ENCODE measurements at regions not wholly inside any gene's neighbourhood (a gene's known extent, or its start where the extent isn't known, plus 50 kb on each side); places are given as distances from the start of the nearest gene placed in this dataset.
A peak's percentile ranks its signal among the peaks of the same experiment; 100 is the strongest.

DNA sequence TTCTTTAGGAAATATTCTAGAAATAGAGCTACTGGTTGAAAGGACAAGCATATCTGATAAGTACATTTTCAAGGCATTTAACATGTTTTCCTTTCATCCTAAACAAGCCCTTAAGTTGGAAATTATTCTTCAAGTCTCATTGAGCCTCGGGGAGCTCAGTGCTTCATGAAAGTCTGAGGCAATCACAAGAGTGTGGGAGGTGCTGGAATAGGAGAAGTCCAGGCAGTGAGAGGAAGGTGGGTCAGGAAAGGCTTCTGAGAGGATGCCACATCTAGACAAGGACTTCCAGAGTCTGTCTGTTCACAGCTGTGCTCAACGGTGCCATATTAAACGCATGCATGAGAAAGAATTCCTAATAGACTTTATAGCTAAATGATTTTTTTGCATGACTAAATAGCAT is 69.8 kb downstream of the CD83 start:
- DNase-seq (ENCODE audit: low read depth in 2 of 2, low spot score in 1 of 2), result no peak

DNA sequence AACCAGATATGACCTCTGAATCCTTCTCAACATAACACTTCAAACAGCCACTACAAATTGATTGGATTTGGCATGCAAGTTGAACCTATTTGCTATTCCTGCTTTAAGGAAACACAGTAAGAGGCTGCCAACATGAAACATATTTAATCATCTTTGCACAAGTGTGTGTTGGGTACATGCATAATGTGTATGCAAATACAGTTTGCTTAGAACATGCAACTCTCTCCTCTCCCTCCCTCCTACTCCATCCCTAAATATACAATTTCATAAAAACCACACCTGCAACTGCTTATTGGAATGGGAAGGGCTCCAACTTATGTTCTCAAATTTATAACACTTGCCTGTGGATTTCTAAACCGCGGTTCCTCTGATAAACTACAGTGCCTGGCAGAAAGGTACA is 71.5 kb downstream of the CD83 start:
- DNase-seq (ENCODE audit: low read depth in 2 of 2, low spot score in 1 of 2), result no peak

DNA sequence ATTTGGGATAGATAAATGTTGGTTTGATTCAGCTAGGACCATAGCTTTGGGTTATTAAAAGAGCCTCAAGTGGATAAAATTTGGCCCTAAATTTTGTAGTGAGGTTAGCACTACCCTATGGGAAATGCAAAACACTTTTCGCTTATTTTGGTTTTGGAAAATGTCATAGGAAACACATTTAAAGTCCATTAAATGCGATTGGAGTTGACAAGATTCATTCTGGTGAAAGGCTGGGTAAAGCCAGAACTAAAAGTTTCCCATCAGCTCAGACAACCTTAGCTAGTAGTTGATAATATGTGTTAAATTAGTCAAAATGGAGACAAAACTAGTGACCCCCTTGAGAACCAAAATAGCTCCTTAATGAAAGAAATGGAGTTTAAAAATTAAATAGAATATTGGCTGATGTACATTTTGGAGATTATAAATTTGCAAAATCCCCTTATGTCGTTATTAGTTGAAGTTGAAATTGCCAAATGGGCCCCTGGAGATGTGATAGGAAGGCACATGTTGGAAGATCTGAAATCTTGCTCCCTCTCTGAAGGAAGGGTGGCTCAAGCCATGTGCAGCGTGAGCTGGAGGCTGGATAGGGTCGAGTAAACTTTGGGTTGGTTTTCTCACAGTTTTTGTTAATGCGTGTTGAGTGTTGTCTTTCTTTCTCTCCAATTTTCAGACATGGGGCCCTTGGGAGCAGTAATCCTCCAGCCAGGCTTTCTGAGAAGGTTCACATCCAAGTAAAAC is 72.8 kb downstream of the CD83 start:
- no peak for DNase-seq (ENCODE audit: low read depth in 2 of 2, low spot score in 1 of 2)

DNA sequence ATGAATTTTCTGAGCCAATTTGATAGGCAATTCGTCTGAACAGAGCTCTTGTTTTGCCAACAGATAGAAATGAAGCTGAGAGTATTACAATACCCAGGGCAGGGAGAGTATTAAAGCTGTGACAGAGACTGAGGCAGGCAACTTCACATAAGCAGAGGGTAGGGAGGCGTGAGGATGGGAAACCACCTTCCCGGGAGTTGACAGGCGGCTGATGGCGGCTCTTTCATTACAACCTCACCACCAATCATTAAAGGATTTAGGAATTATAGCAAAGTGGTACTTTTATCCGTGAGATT is 73.3 kb downstream of the CD83 start:
- DNase-seq (ENCODE audit: low read depth in 2 of 2, low spot score in 1 of 2), result no peak

DNA sequence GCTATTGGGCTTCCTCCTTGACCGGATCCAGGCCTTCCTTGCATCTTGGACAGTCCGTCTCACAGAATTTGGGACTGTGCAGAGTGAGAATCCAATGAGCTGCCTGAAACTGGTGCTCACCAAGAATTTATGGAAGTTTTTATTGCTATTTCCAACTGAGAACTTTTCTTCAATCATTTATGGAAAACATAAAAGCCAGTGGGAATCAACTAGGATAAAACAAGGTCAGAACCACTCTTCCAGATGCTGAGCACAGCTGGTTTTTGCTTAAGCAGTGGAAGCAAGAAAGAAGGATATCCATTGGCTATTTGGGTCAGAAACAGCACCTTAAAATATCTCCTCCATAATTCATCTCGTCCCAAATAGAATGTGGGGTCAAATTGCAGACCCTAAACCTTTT is 74.2 kb downstream of the CD83 start:
- DNase-seq (ENCODE audit: low read depth in 2 of 2, low spot score in 1 of 2), result no peak

DNA sequence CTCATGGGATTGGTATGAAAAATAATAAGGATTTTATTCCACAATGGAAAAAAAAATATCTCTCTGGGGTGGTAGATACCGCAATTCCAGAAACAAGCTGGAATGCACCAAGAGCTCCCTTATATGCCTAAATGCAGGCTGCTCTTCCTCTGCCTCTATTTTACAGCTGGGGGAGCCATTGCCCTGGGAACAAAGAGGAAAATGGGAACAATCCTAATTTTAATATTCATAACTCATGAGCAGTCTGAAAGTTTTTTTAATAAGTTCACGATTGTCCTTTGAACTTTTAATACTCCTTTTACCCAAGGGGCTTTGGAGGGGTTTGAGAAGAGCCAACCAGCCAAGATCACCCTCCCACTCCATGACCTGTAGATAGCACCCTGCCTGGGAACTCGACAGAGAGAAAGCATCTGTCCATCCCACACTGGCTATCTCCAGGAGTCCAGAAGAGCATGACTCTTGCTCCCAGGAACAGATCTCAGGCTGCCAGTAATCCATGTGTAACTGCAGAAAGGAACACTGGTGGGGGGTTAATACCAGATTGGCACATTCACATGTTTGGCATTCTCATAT is 74.7 kb downstream of the CD83 start:
- no peak for DNase-seq (ENCODE audit: low read depth in 2 of 2, low spot score in 1 of 2)

DNA sequence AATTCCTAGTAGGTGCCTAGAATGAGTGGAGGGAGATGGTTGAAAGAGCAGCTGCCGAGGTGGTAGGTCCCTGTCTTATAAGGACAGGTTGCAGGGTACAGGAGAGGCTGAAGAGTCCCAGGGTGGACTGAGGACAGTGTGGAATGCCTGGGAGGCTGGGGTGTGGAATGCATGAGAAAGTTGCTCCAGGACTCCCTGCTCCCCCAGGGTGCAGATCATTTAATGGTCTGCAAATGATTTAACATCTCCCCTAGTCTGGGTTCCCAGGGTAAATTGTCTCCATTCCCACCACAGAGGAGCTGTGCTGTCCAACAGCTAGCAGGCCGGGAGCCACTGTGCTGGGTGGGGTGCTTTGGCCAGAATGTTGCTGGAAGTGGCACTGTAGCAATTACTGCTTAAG is 76.0 kb downstream of the CD83 start:
- no peak for DNase-seq (ENCODE audit: low read depth in 2 of 2, low spot score in 1 of 2)

DNA sequence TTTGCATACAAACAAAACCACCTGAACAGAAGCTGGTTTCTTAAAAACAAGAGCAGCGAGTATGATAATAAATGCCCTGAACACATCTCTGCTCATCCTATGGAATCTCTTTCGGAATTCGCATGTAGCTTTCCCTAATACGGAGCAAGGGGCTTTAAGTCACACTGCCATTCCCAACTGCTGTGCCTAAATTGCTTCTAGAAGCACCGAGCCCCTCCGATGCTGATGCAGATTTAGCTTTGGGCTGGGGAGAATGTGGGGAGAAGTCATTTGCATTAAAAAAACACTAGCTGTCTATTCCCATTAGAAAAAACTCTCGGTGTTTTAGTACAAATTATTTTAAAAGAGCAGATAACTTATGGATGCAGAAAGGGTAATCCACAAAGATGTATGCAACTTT is 76.9 kb downstream of the CD83 start:
- DNase-seq (ENCODE audit: low read depth in 2 of 2, low spot score in 1 of 2), result no peak

DNA sequence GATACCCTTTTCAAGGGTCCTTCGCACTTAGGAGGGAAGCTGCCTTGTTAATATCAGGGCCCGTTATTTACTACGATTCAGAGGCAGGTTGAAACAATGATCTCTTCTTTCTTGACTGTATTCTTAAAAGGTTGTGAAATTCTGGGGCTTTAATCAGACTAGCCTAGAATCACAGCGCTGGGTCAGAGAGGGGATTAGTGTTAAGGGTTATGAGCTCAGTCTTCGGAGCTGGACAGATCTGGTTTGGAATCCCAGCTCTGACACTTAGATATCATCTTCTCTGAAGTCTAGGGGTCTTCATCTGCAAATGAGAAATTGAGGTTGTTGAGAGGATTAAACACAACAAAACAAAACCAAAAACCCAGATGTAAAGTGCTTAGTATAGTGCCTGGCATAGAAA is 77.4 kb downstream of the CD83 start:
- DNase-seq (ENCODE audit: low read depth in 2 of 2, low spot score in 1 of 2), result no peak

DNA sequence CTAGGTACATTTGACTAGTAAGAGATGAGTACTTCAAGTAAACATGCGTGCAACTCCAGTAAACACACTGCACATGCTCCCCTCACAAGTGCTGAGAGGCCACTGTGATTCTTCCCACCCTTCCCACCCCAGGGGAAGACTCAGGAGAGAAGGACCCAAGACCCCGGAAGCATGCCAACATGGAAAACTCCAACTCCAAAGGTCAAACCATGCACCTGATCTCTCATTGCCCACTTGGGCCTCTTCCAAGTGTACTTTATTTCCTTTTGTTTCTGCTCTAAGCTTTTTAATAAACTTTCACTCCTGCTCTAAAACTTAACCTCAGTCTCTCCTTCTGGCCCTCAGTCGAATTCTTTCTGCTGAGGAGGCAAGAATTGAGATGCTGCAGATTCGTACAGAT is 78.5 kb downstream of the CD83 start:
- DNase-seq (ENCODE audit: low read depth in 2 of 2, low spot score in 1 of 2), result no peak

DNA sequence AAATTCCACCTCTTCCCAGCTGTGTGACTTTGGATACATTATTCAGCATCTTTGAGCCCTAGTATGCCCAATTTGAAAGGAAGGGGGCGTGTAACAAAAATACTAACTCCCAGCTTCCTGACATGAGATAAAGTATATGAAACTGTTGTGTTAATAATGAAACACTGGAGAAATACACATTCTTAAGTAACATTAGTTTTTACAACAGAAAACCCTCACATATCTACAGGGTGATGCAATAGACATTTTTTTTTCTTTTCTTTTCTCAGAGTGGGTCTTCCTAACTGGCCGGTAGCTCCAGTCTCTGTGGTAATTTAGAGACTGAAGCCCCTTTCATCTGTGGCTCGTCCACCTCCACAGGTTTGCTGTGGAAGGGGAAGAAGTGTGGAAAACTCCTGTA is 79.5 kb downstream of the CD83 start:
- no peak for DNase-seq (ENCODE audit: low read depth in 2 of 2, low spot score in 1 of 2)

DNA sequence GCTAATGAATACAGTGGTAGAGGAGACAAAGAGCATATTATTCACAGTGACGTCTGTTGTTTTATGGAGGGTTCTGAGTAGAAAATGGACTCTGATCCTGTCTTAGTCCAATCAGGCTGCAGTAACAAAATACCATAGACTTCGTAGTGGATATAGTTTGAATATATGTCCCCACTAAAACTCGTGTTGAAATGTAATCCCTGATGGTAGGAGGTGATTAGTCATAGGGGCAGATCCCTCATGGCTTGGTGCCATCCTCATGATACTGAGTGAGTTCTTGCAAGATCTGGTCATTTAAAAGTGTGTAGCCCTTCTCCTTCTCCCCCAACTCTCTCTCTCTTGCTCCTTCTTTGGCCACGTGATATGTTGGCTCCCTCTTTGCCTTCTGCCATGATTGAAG is 82.5 kb downstream of the CD83 start:
- no peak for DNase-seq (ENCODE audit: low read depth in 2 of 2, low spot score in 1 of 2)

DNA sequence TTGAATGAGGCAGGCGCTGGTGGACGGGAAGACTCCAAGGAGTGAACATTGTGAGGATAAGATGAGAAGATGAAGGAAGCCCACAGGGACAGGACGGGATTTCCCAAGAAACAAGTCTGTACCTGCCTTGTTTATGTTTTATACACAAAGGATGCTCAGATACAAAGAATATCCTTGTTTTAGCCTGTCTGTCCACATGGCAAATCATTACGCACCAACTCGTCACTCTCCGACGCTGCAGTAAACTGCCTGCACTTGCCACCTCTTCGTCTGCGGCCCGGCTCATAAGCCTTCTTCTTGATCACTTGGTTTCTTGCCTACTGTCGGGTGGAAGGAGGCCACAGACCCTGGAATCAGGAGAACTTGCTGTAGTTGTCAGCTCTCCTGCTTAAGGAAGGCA is 85.4 kb downstream of the CD83 start:
- DNase-seq (ENCODE audit: low read depth in 2 of 2, low spot score in 1 of 2), result no peak

DNA sequence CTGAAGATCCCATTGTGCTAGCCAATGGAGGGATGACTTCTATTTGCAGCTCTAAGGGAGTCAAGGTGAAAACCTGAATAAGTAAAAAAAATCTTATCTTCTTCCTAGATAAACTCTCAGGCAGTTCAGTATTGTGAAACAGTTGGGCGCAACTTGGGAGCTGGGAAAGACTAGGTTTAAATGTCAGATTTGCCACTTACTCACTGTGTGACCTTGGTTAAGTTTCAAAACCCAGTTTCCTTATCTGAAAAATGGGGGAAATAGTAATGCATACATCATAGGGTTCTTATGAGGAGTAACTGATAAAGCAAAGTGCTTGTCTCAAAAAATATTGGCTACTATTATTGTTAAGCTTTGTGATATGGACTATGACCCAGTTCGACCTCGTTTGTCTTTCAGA is 88.8 kb downstream of the CD83 start:
- no peak for DNase-seq (ENCODE audit: low read depth in 2 of 2, low spot score in 1 of 2)

DNA sequence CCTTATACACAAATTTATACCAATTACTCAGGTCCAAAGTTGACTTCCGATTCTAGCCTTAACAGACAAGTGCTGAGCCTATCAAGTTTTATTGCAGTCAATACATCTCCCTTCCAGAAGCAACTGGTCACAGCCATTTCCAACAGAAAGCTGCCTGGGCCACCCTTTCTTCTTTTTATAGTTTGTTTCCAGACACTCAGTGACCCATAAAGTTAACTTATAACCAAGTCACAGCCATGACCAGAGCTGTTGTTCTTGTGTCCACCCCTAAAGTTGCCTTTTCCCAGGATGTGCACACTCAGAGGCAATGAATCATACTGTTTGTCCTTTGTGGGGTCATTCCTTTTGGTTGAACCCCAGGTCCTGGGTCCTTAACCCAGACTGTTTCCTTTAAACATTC is 89.9 kb downstream of the CD83 start:
- DNase-seq (ENCODE audit: low read depth in 2 of 2, low spot score in 1 of 2), result no peak

DNA sequence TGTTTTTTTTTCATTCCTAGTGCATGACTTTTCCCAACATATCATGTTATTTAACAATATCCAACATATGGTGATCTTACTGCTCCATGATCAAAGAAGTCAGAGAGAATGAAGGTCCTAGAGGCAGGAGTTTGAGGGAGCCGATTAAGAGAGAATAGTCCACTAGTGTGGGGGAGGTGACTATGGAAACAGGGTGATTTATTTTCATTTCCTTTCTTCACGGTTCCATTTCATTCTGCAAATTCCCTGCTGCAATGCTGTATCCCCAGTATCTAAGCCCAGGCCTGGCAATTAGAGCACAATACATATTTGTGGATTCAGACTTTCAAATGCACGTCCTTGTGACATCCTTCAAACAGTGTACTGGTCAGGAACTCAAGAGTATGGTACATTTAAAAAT is 91.4 kb downstream of the CD83 start:
- no peak for DNase-seq (ENCODE audit: low read depth in 2 of 2, low spot score in 1 of 2)

DNA sequence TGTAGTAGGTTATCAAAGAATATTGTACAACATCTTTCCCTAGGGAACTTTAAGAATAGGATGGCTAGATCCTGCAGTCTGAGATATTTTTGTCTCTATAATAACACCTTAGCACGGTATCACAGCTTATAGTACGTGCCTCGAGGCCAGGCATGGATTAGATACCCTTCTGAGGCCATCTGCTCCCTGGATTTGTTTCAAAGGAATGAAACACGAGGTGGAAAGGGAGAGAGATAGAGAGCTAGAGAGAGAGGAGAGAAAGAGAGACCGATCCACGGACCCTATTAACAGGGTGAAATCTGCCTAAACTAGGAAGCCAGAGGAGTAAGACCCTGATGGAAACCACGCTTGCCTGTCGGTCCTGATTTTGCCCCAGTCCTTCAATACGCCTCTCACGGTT is 92.5 kb downstream of the CD83 start:
- DNase-seq (ENCODE audit: low read depth in 2 of 2, low spot score in 1 of 2), result no peak

DNA sequence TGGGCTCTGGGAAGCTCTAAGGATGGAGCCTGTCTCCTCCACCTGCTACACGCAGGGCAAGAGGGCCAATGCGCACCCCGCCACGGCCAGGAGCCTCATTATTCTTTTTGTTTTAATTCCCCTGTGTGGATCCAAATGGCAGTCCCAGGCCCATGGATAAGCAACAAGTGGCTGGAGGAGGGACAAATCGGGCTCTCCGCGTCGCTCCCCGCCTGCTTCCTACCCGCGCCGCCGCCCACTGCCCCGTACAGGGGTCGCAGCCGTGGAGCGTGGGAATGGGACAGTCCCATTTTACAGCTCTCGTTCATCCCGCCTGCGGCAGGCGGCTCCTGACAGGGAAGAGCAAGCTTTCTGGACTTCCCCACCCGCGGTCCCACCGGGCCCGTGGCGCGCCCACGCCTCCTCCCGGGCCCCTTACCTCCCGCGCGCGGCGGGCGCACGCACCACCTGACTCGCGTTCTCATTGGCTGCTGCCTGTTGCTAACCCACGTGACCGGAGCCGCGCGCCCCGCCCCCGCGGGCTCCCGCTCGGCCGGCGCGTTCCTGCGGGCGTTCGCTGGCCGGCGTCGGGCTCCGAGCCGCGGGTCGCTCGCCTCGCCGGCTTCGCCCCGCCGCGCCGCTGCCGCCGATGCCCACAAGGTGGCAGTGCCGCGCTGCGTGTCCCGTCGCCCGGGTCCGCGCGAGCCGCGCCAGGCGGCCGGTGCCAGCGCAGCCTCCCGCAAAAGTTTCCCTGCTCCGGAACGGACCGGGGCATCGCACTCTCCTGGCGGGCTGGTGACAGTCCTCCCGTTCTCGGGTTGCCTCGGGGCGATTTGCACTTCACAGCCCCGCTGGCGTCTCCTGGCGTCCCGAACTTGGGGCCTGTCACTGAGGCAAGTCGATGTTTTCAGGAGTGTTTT is 93.3 kb downstream of the CD83 start:
- DNase-seq (ENCODE audit: low read depth in 2 of 2, low spot score in 1 of 2), result peak; percentile 76 to 85

DNA sequence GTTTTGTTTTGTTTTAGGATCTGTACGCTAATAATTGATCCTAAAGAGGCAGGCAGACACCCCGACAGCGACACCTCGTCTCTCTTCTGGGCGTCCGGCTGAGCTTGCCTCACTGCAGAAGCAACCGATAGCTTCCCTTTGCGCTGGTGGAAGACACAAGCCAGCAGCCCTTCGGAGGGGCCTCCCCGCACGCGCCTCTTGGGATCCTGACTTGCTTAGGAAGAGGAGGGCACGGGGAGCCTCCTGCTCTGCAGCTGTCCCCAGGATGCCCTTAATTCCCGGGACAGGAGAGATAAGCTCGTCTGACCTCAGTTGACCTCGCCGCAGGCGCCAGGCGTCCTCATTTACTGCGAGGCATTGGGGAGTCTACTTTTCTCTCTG is 94.0 kb downstream of the CD83 start:
- peak in 1 of 2 donors; percentile 8 for DNase-seq (ENCODE audit: low read depth in 2 of 2, low spot score in 1 of 2)

DNA sequence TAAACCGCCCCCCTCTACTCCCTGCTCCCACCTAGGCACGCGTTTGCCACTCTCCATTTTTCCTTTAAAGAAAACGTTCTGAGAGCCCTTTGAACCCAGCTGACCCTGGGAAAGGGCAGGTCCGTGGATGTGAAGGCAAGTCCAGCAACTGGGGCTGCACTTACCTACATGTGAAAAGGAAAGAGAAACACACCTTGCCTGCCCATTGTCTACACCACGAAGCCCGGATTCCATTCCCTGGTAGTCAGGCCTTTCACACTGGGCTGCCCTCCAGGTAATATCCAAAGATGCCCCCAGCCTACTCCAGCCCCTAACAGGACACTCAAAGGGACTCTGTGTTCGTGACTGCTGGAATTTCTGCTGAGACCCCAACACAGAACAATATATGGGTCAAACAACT is 94.4 kb downstream of the CD83 start:
- DNase-seq (ENCODE audit: low read depth in 2 of 2, low spot score in 1 of 2), result no peak

DNA sequence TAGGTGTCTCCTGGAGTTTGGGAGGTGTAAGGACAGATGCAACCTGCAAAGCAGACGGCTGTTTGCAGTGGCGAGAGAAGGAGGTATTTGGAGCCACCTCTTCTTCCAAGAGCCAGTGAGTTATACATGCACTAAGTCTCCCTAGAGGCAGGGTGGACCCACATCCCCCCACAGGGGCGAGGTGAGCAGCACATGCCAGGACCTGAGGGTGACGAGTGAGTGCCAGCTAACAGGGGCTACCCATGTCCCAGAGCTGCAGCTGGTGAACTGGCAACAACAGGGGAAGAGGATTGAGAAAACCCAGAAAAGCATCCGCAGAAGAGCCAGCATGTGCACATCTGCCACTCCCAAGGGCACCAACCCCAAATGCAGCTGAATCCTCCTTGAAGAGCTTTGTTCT is 95.1 kb downstream of the CD83 start:
- DNase-seq (ENCODE audit: low read depth in 2 of 2, low spot score in 1 of 2), result no peak

DNA sequence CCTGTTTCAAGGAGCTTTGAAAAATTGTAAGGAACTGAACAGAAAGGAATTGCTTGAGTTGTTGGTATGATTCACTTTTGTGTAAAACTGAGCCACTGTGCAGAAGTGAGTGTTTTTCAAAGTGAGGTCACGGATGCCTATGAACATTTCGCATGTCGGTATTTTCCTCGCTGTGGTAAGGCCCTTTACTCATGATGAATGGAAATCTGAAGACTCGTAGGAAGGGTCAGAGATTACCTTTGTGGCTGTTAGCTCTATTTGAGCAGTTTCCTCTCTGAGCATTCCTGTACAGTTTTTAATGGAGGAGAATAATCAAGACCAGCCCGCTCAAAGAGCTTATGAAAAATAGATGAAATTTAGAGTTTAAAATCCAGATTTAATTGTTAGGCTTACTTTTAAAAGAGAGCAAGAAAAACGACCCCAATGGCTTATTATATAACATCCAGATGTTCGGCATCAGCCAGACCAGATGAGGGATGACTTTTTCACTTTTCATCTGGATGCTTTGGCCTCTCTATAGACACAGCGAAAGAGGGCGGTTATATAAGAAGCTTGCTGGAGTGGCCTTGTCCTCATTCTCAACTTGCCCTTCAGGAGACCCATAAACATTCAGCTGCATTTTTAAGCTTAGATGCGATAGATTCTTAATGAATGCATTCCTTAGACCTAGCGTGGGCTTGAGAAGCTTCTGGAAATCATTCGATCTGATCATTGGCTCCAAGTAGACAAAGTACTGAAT is 99.5 kb downstream of the CD83 start:
- no peak for DNase-seq (ENCODE audit: low read depth in 2 of 2, low spot score in 1 of 2)

Measured in stimulated activated CD8-positive, alpha-beta memory T cell treated with anti-CD3 and anti-CD28 coated beads, Interleukin-4, amount 100 ng/mL, for 4 hours (primary cell).